ENCODE measurements at regions not wholly inside any gene's neighbourhood (a gene's known extent, or its start where the extent isn't known, plus 50 kb on each side); places are given as distances from the start of the nearest gene placed in this dataset.

DNA sequence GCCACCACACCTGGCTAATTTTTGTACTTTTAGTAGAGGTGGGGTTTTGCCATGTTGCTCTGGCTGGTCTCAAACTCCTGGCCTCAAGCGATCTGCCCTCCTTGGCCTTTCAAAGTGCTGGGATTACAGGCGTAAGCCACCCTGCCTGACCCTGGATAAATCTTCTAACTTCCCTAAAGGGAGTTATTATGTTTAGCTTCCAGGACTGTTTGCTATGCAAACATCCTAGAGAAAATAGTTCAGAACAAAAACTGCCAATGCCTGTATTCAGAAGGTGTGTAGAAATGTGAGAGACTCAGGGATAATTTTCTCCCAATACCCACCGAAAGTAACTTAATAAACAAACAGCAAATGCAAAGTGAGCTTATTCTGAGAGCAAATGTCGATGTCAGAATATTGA is 301.2 kb downstream of the TGFB2 start:
- no peak for DNase-seq (ENCODE audit: low read depth)
- H3K4me3 ChIP-seq (ENCODE audit: control insufficient read depth, low read depth, low read length): no peak overlapping the region
- TF ChIP-seq, protein P1, sequence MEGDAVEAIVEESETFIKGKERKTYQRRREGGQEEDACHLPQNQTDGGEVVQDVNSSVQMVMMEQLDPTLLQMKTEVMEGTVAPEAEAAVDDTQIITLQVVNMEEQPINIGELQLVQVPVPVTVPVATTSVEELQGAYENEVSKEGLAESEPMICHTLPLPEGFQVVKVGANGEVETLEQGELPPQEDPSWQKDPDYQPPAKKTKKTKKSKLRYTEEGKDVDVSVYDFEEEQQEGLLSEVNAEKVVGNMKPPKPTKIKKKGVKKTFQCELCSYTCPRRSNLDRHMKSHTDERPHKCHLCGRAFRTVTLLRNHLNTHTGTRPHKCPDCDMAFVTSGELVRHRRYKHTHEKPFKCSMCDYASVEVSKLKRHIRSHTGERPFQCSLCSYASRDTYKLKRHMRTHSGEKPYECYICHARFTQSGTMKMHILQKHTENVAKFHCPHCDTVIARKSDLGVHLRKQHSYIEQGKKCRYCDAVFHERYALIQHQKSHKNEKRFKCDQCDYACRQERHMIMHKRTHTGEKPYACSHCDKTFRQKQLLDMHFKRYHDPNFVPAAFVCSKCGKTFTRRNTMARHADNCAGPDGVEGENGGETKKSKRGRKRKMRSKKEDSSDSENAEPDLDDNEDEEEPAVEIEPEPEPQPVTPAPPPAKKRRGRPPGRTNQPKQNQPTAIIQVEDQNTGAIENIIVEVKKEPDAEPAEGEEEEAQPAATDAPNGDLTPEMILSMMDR (conservative IDR thresholded peaks at IDR 0.05; ENCODE audit: control insufficient read depth, insufficient read depth, low read depth, low read length): no peak

DNA sequence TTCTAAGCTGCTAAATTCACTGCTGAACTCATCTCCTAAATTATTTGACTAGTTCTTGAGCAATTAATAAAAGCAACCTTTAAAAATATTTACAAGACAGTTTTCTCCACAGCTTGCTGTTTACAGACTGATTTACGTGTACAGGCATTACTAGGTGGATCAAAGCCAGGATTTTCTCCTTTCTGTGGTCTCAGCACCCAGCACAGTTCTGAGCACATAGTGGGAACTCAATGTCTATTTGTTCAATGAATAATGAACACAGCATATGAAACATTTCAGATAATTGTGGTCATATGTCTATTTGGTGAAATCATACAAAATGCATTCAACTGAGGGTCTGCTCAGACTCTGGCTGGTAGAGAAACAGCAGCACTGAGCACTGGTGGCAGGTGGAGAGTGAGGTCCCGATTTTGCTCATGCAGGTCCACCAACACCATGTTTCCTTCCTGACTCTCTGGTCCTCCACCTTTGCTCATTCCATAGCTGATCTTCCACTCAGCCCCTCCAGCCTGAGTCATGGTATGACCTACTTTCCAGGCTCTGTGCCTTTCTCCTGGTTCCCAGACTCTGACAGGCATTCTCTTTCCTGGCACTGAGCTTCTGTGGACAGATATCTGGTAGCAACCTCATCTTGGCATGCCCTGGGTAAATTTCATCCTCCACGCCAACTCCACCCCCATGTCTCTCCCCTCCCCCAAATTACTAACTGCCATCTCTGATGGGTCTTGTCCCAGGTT is 311.3 kb downstream of the TGFB2 start:
- peak; percentile 83 for DNase-seq (ENCODE audit: low read depth)

DNA sequence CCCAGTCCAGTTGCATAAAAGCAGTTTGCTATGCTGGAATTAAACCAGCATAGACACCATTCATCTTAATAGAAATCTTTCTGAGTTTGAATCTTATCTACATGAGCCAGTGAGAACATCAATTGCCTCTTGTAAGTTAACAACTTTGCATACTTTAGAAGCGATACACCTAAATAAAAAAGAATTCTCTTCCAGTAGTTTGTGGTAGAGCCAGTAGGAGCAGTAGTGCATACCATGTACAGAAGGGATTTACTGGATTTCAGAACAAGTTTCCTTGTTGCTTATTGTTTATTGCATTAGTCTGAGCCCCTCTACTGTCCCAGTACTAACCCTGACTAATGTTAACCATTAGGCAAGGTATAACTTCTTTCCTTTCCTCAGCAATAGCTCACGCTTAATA is 313.1 kb downstream of the TGFB2 start:
- TF ChIP-seq, protein P1 (conservative IDR thresholded peaks at IDR 0.05; ENCODE audit: control insufficient read depth, insufficient read depth, low read depth, low read length): no peak
- no peak overlapping the region for H3K4me3 ChIP-seq (ENCODE audit: control insufficient read depth, low read depth, low read length)
- DNase-seq (ENCODE audit: low read depth): no peak

More for the DNA sequence above, 311.3 kb downstream of the TGFB2 start:
- no peak overlapping the region for H3K4me3 ChIP-seq (ENCODE audit: control insufficient read depth, low read depth, low read length)
- TF ChIP-seq, protein P1 (conservative IDR thresholded peaks at IDR 0.05; ENCODE audit: control insufficient read depth, insufficient read depth, low read depth, low read length): no peak

DNA sequence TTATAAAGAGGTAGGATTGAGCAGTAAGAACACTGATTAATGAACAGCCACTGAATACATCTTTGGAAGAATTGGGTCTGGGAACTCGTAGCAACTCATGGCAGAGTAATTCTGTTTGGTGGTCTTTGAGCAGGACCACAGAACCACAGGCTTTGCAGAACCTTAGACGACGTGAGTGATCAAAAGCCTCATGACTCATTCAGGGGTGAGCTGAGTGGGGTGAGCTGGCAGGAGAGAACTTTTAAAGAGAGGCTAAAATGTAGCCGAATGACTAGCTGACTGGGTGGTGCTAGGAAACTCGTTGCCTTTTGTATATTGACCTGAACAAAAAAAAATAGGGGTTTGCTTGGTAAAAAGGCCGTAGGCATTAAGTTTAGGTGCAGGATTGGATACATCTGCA is 313.8 kb downstream of the TGFB2 start:
- TF ChIP-seq, protein P1 (conservative IDR thresholded peaks at IDR 0.05; ENCODE audit: control insufficient read depth, insufficient read depth, low read depth, low read length): no peak
- no peak overlapping the region for H3K4me3 ChIP-seq (ENCODE audit: control insufficient read depth, low read depth, low read length)
- DNase-seq (ENCODE audit: low read depth): peak; percentile 88

DNA sequence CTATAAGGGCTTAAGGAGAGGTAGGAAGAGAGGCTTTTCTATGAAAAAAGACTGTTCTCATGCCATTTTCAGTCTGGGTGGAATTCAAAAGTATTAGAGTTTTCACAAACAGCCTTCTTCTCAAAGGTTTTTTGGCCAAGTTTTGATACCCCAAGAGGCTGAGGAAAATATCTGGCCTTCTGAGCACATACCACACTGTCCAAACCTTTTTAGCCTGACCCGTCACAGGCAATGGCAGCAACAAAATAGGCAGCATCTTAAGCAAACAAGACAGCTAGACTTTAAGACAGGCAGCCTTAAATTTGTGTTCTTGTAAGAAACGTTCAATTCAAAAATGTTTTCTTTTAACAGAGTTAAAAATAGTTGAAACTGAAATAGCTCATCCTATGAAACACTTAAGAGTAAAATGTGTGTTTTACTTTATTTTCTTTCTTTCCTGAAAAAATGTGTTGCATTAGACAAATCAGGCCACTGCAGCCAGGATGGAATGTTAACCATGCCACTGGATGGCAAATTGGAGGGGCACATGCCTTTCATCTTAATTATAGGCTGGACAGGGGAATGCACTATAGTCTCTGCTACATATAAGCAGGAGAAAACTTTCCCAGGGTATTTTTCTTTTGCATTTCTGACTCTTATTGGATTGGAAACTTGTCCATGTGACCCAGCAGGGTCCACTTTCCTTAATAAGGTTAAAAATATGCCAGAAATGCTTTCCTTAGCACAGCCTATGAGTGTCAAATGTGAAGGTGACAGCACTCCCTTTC is 315.0 kb downstream of the TGFB2 start:
- peak; percentile 39 for DNase-seq (ENCODE audit: low read depth)
- TF ChIP-seq, protein P1 (conservative IDR thresholded peaks at IDR 0.05; ENCODE audit: control insufficient read depth, insufficient read depth, low read depth, low read length): no peak
- H3K4me3 ChIP-seq (ENCODE audit: control insufficient read depth, low read depth, low read length): no peak overlapping the region

DNA sequence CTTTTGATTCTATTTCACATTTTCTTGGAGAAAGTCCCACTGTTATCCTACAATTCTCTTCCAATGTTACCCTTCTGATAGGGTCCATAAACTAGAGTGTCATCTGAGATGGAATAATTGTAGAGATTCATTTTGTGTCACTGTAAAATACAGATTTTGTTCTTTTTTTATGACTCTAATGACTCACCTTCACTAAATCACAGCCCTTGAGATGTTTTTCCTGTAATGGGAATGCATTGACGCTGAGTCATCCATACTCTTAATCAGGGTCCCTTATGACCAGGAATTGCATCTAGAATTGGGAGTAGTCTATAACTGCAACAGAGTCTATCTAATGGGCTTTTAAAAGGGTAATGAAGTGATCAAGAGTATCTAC is 315.5 kb downstream of the TGFB2 start:
- no peak overlapping the region for H3K4me3 ChIP-seq (ENCODE audit: control insufficient read depth, low read depth, low read length)
- peak; percentile 91 for DNase-seq (ENCODE audit: low read depth)
- TF ChIP-seq, protein P1 (conservative IDR thresholded peaks at IDR 0.05; ENCODE audit: control insufficient read depth, insufficient read depth, low read depth, low read length): no peak

Measured in fibroblast of mammary gland (primary cell).